PC-9 (cell line): ENCODE measurements at regions not wholly inside any gene's neighbourhood (a gene's known extent, or its start where the extent isn't known, plus 50 kb on each side); places are given as distances from the start of the nearest gene placed in this dataset.

Experiments used
- CTCF ChIP-seq: fragments of 200-600 bp; sonication (generic); conservative IDR thresholded peaks from 2 replicates; pipeline ENCODE4 v1.6.1; 2017; ENCODE audit warnings: mixed run types, antibody characterized with exemption, mild to moderate bottlenecking, moderate library complexity
- EZH2 ChIP-seq: fragments of 200-600 bp; sonication (generic); IDR thresholded peaks from 2 replicates; pipeline ENCODE4 v1.8.0; 2017; ENCODE audit warnings: antibody characterized with exemption, low read depth

GRCh38 chr12:87775784-87776183 is 253.4 kb downstream of the C12orf50 start:
- no peak for TF ChIP-seq CTCF
- TF ChIP-seq EZH2, result no peak
